ENCODE measurements at regions not wholly inside any gene's neighbourhood (a gene's known extent, or its start where the extent isn't known, plus 50 kb on each side); places are given as distances from the start of the nearest gene placed in this dataset.

GRCh38 chr4:121277194-121278105, 103.4 kb downstream of the QRFPR start:
- peak; percentile 55 for DNase-seq
- in situ Hi-C loops (cut with HindIII; ENCODE audit: low pct_ligation_motif_present, low pct_unique_long_range_greater_than_20kb, low sequenced_read_pairs): no loop called here

DNA sequence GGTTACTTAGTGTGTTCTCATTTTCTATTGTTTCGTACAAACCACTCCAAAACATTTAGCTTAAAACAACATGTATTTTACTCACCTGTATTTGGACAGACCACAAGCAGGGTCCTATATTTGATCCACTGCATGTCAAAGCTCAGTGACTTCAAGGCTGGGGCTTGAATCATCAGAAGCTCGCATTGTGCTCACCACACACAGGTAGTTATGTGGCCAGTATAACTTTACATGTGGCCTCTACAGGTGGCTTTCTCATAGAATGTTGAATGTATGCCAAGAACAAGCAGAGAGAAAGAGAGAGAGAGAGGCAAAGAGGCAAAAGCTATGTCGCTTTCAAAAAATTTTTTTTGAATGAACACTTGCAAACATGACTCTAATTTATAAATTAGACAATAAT, 107.6 kb downstream of the QRFPR start:
- in situ Hi-C loops (cut with HindIII; ENCODE audit: low pct_ligation_motif_present, low pct_unique_long_range_greater_than_20kb, low sequenced_read_pairs): no loop called here
- no peak for DNase-seq

DNA sequence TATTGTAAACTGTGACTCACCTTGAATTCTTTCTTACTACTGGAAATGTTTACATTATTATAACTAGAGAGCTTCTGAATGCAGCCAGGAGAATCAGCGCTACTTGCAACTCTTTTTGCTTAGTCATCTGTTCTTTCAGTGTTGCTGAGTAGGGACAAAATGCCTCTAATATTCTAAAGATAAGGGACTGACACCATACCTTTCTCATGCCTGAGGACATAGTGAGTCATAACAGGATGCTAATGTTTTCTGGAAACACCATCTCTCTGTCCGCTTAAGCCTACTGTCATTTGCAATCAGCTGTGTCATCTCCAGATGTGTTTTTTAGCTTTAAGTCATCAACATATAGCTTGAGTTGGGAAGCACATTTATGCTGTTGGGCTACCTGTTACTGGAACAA, 108.3 kb downstream of the QRFPR start:
- in situ Hi-C loops (cut with HindIII; ENCODE audit: low pct_ligation_motif_present, low pct_unique_long_range_greater_than_20kb, low sequenced_read_pairs): no loop called here
- no peak for DNase-seq

DNA sequence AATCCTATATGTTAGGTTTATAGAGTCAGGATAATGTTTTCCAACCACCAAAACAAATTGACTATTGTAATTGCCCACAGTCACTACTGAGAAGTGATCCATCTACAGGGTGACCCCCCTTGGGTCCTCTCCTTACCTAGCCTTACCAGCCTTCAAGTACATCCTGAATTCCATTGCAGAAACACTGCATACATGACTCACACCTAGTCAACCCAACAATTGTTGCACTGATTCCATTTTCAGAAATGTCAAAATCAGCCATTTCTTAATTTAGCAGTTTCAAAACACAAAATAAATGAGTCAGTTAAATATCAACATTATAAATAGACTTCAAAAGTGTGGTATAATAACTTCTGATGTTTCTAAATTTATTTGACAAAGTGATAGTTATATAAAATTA, 106.3 kb upstream of the TNIP3 start:
- DNase-seq: no peak

DNA sequence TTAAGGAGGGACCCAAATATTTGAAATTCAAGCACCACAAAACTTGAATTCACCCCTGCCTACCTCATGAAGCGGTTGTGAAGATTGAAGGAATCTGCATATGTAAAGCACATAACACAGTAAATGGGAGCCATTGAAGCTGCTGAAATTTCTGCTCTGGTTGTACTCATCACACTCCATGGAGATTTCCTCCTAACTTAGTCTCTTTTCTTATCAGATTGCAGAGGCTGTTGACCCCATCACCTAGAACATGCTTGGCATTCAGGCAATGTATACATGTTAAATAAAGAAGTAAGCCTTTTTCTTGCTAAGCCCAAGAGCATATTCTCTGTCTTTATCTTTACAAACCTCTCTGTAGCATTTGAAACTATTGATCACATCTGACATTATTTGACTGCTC, 104.9 kb upstream of the TNIP3 start:
- in situ Hi-C loops (cut with HindIII; ENCODE audit: low pct_ligation_motif_present, low pct_unique_long_range_greater_than_20kb, low sequenced_read_pairs): no loop called here
- DNase-seq: no peak

More for the DNA sequence above, 106.3 kb upstream of the TNIP3 start:
- in situ Hi-C loops (cut with HindIII; ENCODE audit: low pct_ligation_motif_present, low pct_unique_long_range_greater_than_20kb, low sequenced_read_pairs): no loop called here

- in situ Hi-C loops (cut with HindIII; ENCODE audit: low pct_ligation_motif_present, low pct_unique_long_range_greater_than_20kb, low sequenced_read_pairs): no loop called here
- DNase-seq: no peak
Measured at GRCh38 chr4:121266982-121267381, 102.9 kb upstream of the TNIP3 start.

DNA sequence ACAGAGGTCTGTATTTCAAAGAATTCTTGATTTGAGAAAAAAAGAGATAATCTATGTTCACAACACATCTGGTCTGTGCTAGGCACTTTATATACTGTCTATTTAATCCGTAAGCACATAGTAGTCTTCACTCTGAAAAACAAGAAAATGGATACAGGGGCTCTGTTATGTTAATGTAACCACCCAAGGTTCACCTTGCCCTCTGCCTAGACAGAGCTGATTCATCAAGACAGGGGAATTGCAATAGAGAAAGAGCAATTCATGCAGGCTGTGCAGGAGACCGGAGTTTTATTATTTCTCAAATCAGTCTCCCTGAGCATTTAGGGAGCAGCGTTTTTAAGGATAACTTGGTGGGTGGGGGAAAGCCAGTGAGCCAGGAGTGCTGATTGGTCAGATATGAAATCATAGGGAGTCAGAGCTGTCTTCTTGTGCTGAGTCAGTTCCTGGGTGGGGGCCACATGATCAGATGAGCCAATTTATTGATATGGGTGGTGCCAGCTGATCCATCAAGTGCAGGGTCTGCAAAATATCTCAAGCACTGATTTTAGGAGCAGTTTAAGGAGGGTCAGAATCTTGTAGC, 92.9 kb upstream of the TNIP3 start:
- DNase-seq: no peak
- in situ Hi-C loops (cut with HindIII; ENCODE audit: low pct_ligation_motif_present, low pct_unique_long_range_greater_than_20kb, low sequenced_read_pairs): no loop called here

DNA sequence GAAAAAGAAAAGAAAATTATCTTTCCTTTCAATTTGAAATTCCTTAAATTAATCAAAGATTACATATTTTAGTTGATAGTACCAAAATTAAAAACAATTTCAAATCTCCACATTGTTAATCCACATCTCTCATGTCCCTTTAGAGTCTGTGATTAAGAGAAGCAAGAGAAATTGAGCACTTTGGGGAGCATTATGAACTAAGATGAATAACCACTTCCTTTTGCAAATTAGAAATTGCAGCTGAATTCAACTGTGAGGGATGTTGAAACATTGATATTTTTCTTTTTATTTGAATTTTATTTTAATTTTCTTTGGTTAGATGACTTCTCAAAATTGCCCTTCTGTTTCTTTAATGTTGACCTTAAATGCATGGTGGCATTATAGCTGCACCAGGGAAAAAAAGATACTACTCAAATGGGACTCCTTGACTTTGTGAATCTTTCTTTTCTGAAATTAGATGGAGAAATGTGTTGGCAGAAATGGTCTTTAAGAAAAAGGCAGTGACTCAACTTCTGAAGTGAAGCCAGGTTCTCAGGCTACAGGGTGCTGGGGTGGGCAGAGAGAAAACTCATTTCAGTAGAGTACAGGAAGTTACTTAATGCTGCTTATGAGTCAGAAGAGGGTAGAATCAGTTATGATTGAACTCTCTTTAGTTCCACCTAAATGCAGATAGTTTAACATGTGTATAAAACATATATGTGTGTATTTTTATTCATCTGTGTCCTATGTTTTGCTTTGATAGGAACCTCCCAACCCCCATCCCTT, 92.0 kb upstream of the TNIP3 start:
- peak; percentile 72 for DNase-seq
- in situ Hi-C loops (cut with HindIII; ENCODE audit: low pct_ligation_motif_present, low pct_unique_long_range_greater_than_20kb, low sequenced_read_pairs): no loop called here

DNA sequence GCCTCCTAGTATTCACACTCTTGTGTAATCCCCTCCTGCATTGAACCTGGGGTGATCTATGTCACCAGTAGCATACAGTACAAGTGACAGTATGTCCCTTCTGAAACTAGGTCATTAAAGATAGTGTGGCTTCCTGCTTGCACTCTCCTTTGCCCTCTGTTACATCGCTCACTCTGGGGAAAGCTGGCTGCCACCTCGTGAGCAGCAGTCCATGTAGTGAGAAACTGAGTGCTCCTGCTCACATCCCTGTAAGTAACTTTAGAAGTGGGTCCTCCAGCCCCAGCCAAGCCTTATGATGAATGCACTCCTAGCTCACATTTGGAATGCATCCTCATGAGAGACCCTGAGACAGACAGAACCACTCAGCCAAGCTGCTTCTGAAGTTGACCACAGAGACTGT, 89.8 kb upstream of the TNIP3 start:
- in situ Hi-C loops (cut with HindIII; ENCODE audit: low pct_ligation_motif_present, low pct_unique_long_range_greater_than_20kb, low sequenced_read_pairs): no loop called here

GRCh38 chr4:121252224-121252806, 88.2 kb upstream of the TNIP3 start:
- DNase-seq: peak; percentile 75
- in situ Hi-C loops (cut with HindIII; ENCODE audit: low pct_ligation_motif_present, low pct_unique_long_range_greater_than_20kb, low sequenced_read_pairs): no loop called here

More for the DNA sequence above, 89.8 kb upstream of the TNIP3 start:
- no peak for DNase-seq

- no peak for DNase-seq
- in situ Hi-C loops (cut with HindIII; ENCODE audit: low pct_ligation_motif_present, low pct_unique_long_range_greater_than_20kb, low sequenced_read_pairs): no loop called here
Measured at GRCh38 chr4:121248747-121249146, 84.6 kb upstream of the TNIP3 start.

DNA sequence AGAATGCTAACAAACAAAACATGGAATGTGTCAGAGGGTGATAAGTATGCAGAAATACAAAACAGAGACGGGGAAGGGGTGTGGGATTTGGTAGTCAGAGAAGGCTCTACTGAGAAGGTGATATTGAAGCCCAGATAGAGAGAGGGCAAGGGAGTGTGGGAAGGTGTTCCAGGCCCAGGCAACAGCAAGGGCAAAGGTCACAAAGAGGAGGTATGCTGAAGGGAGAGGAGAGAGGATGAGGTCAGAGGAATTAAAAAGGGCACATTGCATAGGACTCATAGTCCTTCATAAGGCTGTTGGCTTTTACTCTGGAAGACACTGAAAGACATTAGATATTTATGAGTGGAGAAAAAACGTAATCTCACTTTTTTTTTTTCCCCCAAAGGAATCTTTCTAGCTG, 82.6 kb upstream of the TNIP3 start:
- in situ Hi-C loops (cut with HindIII; ENCODE audit: low pct_ligation_motif_present, low pct_unique_long_range_greater_than_20kb, low sequenced_read_pairs): no loop called here
- no peak for DNase-seq

DNA sequence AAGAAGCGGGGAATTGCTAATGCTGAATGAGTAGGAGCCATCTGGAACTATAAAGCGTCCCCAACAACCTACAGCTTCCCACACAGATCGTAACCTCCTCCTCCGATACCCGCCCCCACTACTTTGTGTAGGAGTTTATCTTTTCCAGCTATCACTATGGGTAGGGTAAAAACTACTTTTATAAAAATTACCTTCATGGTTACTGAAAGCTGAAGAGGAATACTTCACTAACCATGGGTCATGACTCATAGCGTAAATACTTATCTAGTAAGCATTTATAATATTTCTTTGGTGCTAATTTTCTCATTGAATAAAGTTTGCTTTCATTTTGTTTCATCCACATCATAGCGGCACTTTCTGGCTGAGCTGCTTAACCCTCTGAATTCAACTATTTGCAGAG, 79.4 kb upstream of the TNIP3 start:
- in situ Hi-C loops (cut with HindIII; ENCODE audit: low pct_ligation_motif_present, low pct_unique_long_range_greater_than_20kb, low sequenced_read_pairs): no loop called here
- no peak for DNase-seq

DNA sequence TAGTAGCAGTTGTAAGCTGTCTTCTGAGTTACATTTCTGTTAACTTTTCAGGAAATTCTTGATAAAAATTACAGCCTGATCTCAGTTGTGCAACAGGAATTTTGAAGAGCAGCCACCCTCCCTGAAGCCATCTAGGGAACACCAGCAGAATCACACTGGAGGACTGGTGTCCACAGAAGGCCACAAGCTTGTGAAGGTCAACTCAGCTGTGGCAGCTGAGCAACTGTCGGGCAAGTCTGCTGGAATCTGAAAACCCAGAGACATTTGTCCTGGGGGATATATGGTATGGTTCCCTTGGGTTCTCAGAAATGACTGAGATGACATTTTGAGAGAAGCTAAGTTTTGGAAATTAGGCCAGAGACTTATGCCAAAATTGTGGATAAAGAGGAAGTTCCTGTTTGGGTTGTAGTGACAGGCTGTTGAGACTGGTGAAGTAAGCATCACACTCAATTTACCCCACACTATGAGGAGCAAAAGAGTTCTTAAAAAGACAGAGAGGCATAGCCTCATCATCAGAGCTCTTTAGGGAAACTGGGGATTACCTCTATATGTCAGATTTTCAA, 78.1 kb upstream of the TNIP3 start:
- no peak for DNase-seq
- in situ Hi-C loops (cut with HindIII; ENCODE audit: low pct_ligation_motif_present, low pct_unique_long_range_greater_than_20kb, low sequenced_read_pairs): no loop called here

DNA sequence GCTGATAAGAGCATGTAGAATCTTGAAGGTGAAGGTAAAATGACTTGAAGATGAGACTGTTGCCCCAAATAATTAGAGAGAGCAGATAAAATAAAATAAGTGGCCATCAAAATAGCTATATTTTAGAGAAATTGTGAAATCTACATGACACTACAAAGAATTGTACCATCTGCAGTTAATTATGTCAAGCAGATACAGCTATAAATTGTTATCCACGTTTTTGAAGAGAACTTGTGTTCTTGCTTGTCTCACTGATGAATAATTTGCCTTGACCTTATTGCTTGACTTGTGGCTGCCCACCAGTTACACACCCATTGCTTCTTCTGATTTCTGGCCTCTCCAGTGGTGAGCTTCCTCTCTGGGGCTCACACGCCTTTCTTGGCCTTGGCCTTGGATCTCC, 75.8 kb upstream of the TNIP3 start:
- no peak for DNase-seq
- in situ Hi-C loops (cut with HindIII; ENCODE audit: low pct_ligation_motif_present, low pct_unique_long_range_greater_than_20kb, low sequenced_read_pairs): no loop called here

- in situ Hi-C loops (cut with HindIII; ENCODE audit: low pct_ligation_motif_present, low pct_unique_long_range_greater_than_20kb, low sequenced_read_pairs): no loop called here
Measured at GRCh38 chr4:121238461-121238860, 74.3 kb upstream of the TNIP3 start.

DNA sequence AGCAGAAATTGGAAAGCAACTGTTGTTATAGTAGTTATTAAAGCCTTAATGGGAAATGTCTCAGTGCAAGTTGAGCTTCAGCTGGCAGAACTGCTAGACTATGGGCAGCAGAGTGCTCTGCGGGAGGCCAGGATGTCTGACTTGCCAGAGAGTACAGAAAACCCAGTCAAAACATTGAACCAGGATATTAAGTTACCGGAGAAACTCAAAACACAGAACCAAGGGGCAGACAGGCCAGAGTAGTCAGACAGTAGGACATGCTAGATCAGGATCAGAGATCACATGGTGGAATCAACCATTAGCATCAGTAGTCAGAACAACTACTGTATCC, 72.9 kb upstream of the TNIP3 start:
- DNase-seq: no peak
- in situ Hi-C loops (cut with HindIII; ENCODE audit: low pct_ligation_motif_present, low pct_unique_long_range_greater_than_20kb, low sequenced_read_pairs): no loop called here

More at GRCh38 chr4:121238461-121238860, 74.3 kb upstream of the TNIP3 start:
- DNase-seq: no peak

GRCh38 chr4:121236353-121237068, 72.4 kb upstream of the TNIP3 start:
- DNase-seq: no peak
- in situ Hi-C loops (cut with HindIII; ENCODE audit: low pct_ligation_motif_present, low pct_unique_long_range_greater_than_20kb, low sequenced_read_pairs): no loop called here

All from ACHN (cell line).